SK-N-SH treated with all-trans-retinoic acid at 6 μM for 48 hours (cell line): ENCODE measurements at regions not wholly inside any gene's neighbourhood (a gene's known extent, or its start where the extent isn't known, plus 50 kb on each side); places are given as distances from the start of the nearest gene placed in this dataset.

Experiments used
- CREB5 ChIP-seq: fragments of 250-450 bp; sonication (Bioruptor Pico); IDR thresholded peaks from 2 replicates; pipeline ENCODE4 v1.5.1; 2020; ENCODE audit warnings: low read depth, mild to moderate bottlenecking, moderate library complexity
- CSRNP3 ChIP-seq: fragments of 250-450 bp; sonication (Bioruptor Pico); IDR thresholded peaks from 2 replicates; pipeline ENCODE4 v1.5.1; 2021; ENCODE audit warnings: mild to moderate bottlenecking, moderate library complexity
- ESRRG ChIP-seq: fragments of 250-450 bp; sonication (Bioruptor Pico); IDR thresholded peaks from 2 replicates; pipeline ENCODE4 v1.6.1; 2021; ENCODE audit warnings: mild to moderate bottlenecking
- PATZ1 ChIP-seq: fragments of 250-450 bp; sonication (Bioruptor Pico); IDR thresholded peaks from 2 replicates; pipeline ENCODE4 v1.8.0; 2020; ENCODE audit warnings: mild to moderate bottlenecking, moderate library complexity, borderline replicate concordance
- POU6F1 ChIP-seq: fragments of 250-450 bp; sonication (Bioruptor Pico); IDR thresholded peaks from 2 replicates; pipeline ENCODE4 v1.8.0; 2021; ENCODE audit warnings: low read depth, mild to moderate bottlenecking, moderate library complexity, borderline replicate concordance
- RARB ChIP-seq: fragments of 250-450 bp; sonication (Bioruptor Pico); IDR thresholded peaks from 2 replicates; pipeline ENCODE4 v1.8.0; 2021; ENCODE audit warnings: mild to moderate bottlenecking, moderate library complexity
- SNAI2 ChIP-seq: fragments of 250-450 bp; sonication (Bioruptor Pico); IDR thresholded peaks from 2 replicates; pipeline ENCODE4 v1.5.0; 2020; ENCODE audit warnings: mild to moderate bottlenecking, moderate library complexity
- TOX ChIP-seq: fragments of 250-450 bp; sonication (Bioruptor Pico); IDR thresholded peaks from 2 replicates; pipeline ENCODE4 v1.8.0; 2021; ENCODE audit warnings: mild to moderate bottlenecking, moderate library complexity, borderline replicate concordance
- TSHZ2 ChIP-seq: fragments of 250-450 bp; sonication (Bioruptor Pico); IDR thresholded peaks from 2 replicates; pipeline ENCODE4 v1.5.0; 2020; ENCODE audit warnings: mild to moderate bottlenecking, moderate library complexity
- ZC3H10 ChIP-seq: fragments of 250-450 bp; sonication (Bioruptor Pico); IDR thresholded peaks from 2 replicates; pipeline ENCODE4 v1.5.1; 2021; ENCODE audit warnings: mild to moderate bottlenecking, moderate library complexity
- ZFP3 ChIP-seq: fragments of 250-450 bp; sonication (Bioruptor Pico); IDR thresholded peaks from 2 replicates; pipeline ENCODE4 v1.5.0; 2020; ENCODE audit warnings: mild to moderate bottlenecking, moderate library complexity
- ZFP30 ChIP-seq: fragments of 450-650 bp; formaldehyde crosslinking; IDR thresholded peaks from 2 replicates; pipeline ENCODE4 v1.5.0; 2022; ENCODE audit warnings: mild to moderate bottlenecking, moderate library complexity
- ZNF565 ChIP-seq: fragments of 450-650 bp; formaldehyde crosslinking; conservative IDR thresholded peaks from 2 replicates; pipeline ENCODE4 v1.5.0; 2020; ENCODE audit warnings: low read depth, mild to moderate bottlenecking, moderate library complexity

GRCh38 chr4:81723019-81723884, 251.5 kb upstream of the RASGEF1B start:
- no peak for TF ChIP-seq ZNF565 (CRISPR knock-in tag)
- no peak for TF ChIP-seq PATZ1 (CRISPR knock-in tag)
- no peak for TF ChIP-seq ZFP30 (CRISPR knock-in tag)
- no peak for TF ChIP-seq ZC3H10 (CRISPR knock-in tag)
- TF ChIP-seq POU6F1 (CRISPR knock-in tag): no peak
- TF ChIP-seq TOX: no peak
- no peak for TF ChIP-seq TSHZ2 (CRISPR knock-in tag)
- TF ChIP-seq CREB5: no peak
- no peak for TF ChIP-seq RARB (CRISPR knock-in tag)
- TF ChIP-seq ESRRG (CRISPR knock-in tag): no peak
- no peak for TF ChIP-seq CSRNP3 (CRISPR knock-in tag)
- TF ChIP-seq SNAI2: no peak
- no peak for TF ChIP-seq ZFP3 (CRISPR knock-in tag)
